ENCODE measurements at regions not wholly inside any gene's neighbourhood (a gene's known extent, or its start where the extent isn't known, plus 50 kb on each side); places are given as distances from the start of the nearest gene placed in this dataset.
"Not testable (repeated sequence)": the region's sequence is repeated elsewhere in the genome, so short reads cannot be mapped to it uniquely, and the experiment has no call there.

DNA sequence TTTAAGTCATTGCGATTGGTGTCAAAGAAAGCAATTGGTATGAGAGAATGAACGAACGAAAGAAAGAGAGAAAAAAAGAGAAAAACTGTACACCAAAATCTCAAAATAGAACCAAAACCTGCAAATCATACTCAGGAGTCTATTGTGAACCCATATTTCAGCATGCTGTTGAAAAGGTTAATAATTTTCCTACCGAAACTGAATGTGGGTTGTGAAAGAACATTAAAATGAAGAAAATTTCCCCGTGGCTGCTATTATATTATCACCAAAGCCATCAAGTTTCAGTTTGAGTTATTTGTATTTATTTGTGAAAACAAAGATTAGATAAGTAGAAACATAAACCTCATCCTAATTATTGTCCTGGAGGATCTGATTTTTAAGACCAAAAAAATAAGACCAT lies 315.7 kb downstream of the BCL2L11 start:
- peaks cover 14% of the 10 kb centered on the region for H3K4me1 Mint-ChIP-seq
- DNase-seq; H3K36me3 Mint-ChIP-seq (ENCODE audit: low read depth); H3K27ac Mint-ChIP-seq; CTCF ChIA-PET; H3K4me3 Mint-ChIP-seq; POLR2A ChIA-PET; H3K9me3 Mint-ChIP-seq; H3K27me3 Mint-ChIP-seq: not testable (repeated sequence)

GRCh38 chr2:111437288-111437990 lies 316.7 kb downstream of the BCL2L11 start:
- H3K4me3 Mint-ChIP-seq; H3K27me3 Mint-ChIP-seq; POLR2A ChIA-PET; H3K36me3 Mint-ChIP-seq (ENCODE audit: low read depth); H3K27ac Mint-ChIP-seq; DNase-seq; H3K9me3 Mint-ChIP-seq: not testable (repeated sequence)
- peaks cover 15% of the 10 kb centered on the region for H3K4me1 Mint-ChIP-seq
- CTCF ChIA-PET = interaction anchor here (0.6 kb wide), 1 partner anchor 689 kb away, joined by 3 read pairs; no protein-coding TSS in a partner anchor

- POLR2A ChIA-PET; DNase-seq; H3K4me3 Mint-ChIP-seq; H3K27me3 Mint-ChIP-seq; H3K9me3 Mint-ChIP-seq; H3K27ac Mint-ChIP-seq; H3K36me3 Mint-ChIP-seq (ENCODE audit: low read depth); CTCF ChIA-PET: not testable (repeated sequence)
- H3K4me1 Mint-ChIP-seq = peaks cover 14% of the 10 kb centered on the region
Measured at GRCh38 chr2:111438161-111438560, 317.4 kb downstream of the BCL2L11 start.

DNA sequence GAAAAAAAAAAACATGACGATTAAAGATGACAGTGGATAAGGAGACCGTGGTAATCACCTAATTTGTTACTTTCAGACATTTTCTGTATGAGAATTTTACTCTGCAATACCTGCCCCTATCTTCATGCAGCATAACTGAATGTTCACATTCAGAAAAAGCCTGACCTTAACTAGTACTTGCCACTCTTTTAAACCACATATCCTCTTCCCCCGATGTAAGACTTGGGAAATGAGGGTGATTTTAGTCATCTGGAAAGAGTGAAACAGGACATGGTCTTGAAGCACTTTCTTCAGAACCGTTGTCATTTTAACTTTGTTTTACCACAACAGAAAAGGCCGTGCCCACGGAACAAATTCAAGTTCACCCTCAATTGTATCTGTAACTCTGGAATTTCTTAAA lies 318.5 kb downstream of the BCL2L11 start:
- H3K9me3 Mint-ChIP-seq; CTCF ChIA-PET; H3K27ac Mint-ChIP-seq; H3K4me3 Mint-ChIP-seq; H3K36me3 Mint-ChIP-seq (ENCODE audit: low read depth); H3K27me3 Mint-ChIP-seq; DNase-seq; POLR2A ChIA-PET: not testable (repeated sequence)
- H3K4me1 Mint-ChIP-seq = peaks cover 10% of the 10 kb centered on the region

DNA sequence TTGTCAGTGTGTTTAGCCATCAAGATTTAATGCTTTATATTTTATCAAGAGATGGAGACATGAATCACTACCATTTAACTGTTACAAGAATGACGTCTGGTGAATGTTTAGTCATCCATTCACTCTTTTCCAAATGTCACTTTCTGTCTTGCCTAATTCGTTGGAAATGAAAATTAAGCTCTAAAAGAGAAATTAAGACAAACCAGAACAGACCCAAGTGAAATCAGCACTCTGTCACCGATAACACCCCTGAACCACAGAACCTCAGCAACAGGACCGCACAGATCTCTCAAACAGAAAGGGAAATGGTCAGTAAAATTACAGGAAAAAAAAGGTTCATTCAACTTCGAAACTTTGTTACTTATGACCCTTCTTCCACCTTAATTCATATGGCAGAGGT lies 320.9 kb downstream of the BCL2L11 start:
- H3K27me3 Mint-ChIP-seq; H3K9me3 Mint-ChIP-seq; H3K27ac Mint-ChIP-seq; POLR2A ChIA-PET; H3K4me3 Mint-ChIP-seq; H3K4me1 Mint-ChIP-seq; CTCF ChIA-PET; H3K36me3 Mint-ChIP-seq (ENCODE audit: low read depth); DNase-seq: not testable (repeated sequence)

DNA sequence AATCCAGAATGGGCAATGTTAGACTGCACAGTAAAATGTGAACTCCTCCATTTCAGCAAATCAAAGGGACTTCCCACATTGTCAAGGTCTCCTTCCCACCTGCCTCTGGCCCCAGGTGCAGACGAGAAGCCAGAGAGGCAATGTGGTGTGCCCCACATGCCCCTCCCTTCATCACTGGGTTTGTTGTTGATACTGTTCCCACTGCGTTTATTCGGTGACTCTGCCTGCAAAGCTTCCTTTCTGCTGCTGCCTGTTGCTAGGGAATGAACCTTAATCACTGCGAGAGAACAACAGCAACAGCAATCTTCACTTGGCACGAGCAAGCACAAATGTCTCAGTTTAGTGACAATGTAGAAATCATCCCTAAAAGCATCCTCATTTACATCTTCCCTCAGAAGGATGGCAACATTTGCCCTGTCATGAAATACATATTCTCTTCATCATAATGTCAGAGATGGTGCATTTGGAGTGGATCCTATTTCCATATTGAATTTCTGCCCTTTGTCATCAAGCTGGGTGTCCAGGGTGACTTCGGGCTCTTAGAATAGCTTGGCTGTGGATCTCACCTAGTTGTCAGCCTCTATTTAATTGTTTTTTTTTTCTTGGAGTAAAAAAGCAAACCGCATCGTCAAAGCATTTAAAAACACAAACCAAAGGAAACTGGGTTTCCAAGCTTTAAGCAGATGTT lies 322.2 kb downstream of the BCL2L11 start:
- CTCF ChIA-PET; H3K4me1 Mint-ChIP-seq; H3K4me3 Mint-ChIP-seq; H3K36me3 Mint-ChIP-seq (ENCODE audit: low read depth); H3K9me3 Mint-ChIP-seq; H3K27me3 Mint-ChIP-seq; POLR2A ChIA-PET; DNase-seq; H3K27ac Mint-ChIP-seq: not testable (repeated sequence)

GRCh38 chr2:111444516-111444915 lies 323.8 kb downstream of the BCL2L11 start:
- H3K36me3 Mint-ChIP-seq (ENCODE audit: low read depth); CTCF ChIA-PET; H3K27ac Mint-ChIP-seq; H3K4me1 Mint-ChIP-seq; H3K9me3 Mint-ChIP-seq; H3K4me3 Mint-ChIP-seq; H3K27me3 Mint-ChIP-seq; POLR2A ChIA-PET; DNase-seq: not testable (repeated sequence)

- POLR2A ChIA-PET; H3K4me3 Mint-ChIP-seq; DNase-seq; H3K27me3 Mint-ChIP-seq; H3K27ac Mint-ChIP-seq; H3K4me1 Mint-ChIP-seq; CTCF ChIA-PET; H3K9me3 Mint-ChIP-seq; H3K36me3 Mint-ChIP-seq (ENCODE audit: low read depth): not testable (repeated sequence)
Measured at GRCh38 chr2:111445191-111445929, 324.6 kb downstream of the BCL2L11 start.

DNA sequence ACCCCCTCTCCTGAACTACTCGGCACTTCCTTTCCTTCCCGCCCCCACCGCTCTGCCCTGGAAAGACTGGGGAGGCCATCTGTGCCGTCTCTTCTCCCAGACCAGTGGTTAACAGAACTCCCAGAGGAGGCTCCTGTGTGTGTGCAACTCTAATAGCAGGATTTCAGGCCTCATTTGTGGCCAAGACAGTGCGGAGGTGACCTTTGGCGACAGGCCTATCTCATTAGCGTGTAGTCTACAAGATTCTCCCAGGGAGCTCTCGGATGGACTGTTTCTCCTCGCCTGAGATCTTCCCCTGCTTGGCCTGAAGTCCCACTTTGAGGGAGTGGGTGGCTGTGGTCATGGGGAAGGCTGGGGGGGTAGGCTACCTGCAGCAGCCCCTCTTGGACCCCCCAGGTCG lies 325.2 kb downstream of the BCL2L11 start:
- H3K9me3 Mint-ChIP-seq; H3K27ac Mint-ChIP-seq; H3K4me3 Mint-ChIP-seq; CTCF ChIA-PET; H3K27me3 Mint-ChIP-seq; H3K36me3 Mint-ChIP-seq (ENCODE audit: low read depth); POLR2A ChIA-PET; DNase-seq; H3K4me1 Mint-ChIP-seq: not testable (repeated sequence)

DNA sequence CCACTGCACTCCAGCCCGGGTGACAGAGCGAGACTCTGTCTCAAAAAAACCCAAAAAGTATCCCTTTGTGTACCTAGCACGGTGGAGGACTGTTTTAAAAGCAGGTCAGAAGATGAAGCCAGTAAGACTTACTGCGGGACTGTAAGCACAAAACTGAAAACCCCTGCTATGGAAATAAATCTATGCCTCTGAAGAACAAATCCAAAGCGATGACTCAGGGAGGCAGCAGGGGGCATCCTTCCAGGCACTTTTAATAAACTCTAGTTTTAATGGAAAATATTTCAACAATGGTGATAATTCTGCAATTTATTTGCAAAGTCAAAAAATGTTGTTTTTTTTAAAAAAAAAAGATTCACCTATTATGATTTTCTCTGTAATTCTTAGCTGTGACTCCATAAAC lies 326.8 kb downstream of the BCL2L11 start:
- H3K27me3 Mint-ChIP-seq; H3K4me1 Mint-ChIP-seq; H3K4me3 Mint-ChIP-seq; POLR2A ChIA-PET; DNase-seq; H3K36me3 Mint-ChIP-seq (ENCODE audit: low read depth); H3K9me3 Mint-ChIP-seq; H3K27ac Mint-ChIP-seq; CTCF ChIA-PET: not testable (repeated sequence)

- CTCF ChIA-PET; H3K27ac Mint-ChIP-seq; H3K36me3 Mint-ChIP-seq (ENCODE audit: low read depth); DNase-seq; H3K9me3 Mint-ChIP-seq; H3K27me3 Mint-ChIP-seq; POLR2A ChIA-PET; H3K4me3 Mint-ChIP-seq; H3K4me1 Mint-ChIP-seq: not testable (repeated sequence)
Measured at GRCh38 chr2:111448796-111449195, 328.1 kb downstream of the BCL2L11 start.

DNA sequence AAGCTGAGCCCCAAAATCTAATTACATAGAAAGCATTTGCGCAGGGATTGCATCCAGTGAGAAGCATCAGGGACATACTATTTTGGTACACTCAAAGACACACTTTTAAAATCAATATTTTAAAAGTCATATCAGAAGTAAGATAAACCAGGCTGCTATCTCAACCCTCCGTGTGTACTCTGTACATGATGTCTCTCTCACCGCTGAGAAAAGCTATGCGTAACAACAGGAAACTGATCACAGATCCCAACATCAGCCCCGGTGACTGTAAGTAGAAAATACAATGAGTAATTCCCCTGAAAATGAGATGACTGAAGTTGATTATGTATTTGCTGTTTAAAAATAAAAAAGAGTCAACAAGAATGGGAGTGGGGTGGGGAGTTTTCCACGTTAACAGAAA lies 329.8 kb downstream of the BCL2L11 start:
- POLR2A ChIA-PET; H3K9me3 Mint-ChIP-seq; H3K27me3 Mint-ChIP-seq; H3K36me3 Mint-ChIP-seq (ENCODE audit: low read depth); H3K4me3 Mint-ChIP-seq; CTCF ChIA-PET; H3K27ac Mint-ChIP-seq; DNase-seq: not testable (repeated sequence)
- peaks cover 16% of the 10 kb centered on the region for H3K4me1 Mint-ChIP-seq

- POLR2A ChIA-PET; H3K4me3 Mint-ChIP-seq; H3K27ac Mint-ChIP-seq; CTCF ChIA-PET; H3K27me3 Mint-ChIP-seq; DNase-seq; H3K36me3 Mint-ChIP-seq (ENCODE audit: low read depth); H3K9me3 Mint-ChIP-seq: not testable (repeated sequence)
- peaks cover 20% of the 10 kb centered on the region for H3K4me1 Mint-ChIP-seq
Measured at GRCh38 chr2:111451692-111452199, 331.0 kb downstream of the BCL2L11 start.

DNA sequence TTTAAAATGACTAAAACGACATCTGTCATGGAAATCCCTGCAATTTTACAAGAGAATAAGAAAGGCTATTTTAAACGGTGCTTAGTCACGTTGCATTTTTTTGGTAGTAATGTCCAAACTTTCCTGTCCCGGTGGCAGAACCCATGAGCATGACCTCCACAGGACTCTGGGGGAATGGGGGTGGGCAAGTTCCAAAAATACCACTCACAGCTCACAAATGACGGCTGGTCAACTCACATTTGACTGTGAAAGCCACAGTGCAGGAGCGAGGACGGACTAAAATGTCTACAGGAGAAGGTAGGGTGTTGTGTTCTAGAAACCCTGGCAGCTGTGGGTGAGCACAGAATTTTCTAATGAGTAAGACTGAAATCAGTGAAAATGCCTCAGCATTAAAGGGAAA lies 331.5 kb downstream of the BCL2L11 start:
- H3K36me3 Mint-ChIP-seq (ENCODE audit: low read depth); POLR2A ChIA-PET; DNase-seq; H3K9me3 Mint-ChIP-seq; H3K27ac Mint-ChIP-seq; CTCF ChIA-PET; H3K27me3 Mint-ChIP-seq; H3K4me3 Mint-ChIP-seq: not testable (repeated sequence)
- peaks cover 20% of the 10 kb centered on the region for H3K4me1 Mint-ChIP-seq

All from activated CD4-positive, alpha-beta memory T cell treated with anti-CD3 and anti-CD28 coated beads, Interleukin-2, amount 10 ng/mL, durations not matched to agents 7 days and 5 days (primary cell).